ENCODE measurements at regions not wholly inside any gene's neighbourhood (a gene's known extent, or its start where the extent isn't known, plus 50 kb on each side); places are given as distances from the start of the nearest gene placed in this dataset.

DNA sequence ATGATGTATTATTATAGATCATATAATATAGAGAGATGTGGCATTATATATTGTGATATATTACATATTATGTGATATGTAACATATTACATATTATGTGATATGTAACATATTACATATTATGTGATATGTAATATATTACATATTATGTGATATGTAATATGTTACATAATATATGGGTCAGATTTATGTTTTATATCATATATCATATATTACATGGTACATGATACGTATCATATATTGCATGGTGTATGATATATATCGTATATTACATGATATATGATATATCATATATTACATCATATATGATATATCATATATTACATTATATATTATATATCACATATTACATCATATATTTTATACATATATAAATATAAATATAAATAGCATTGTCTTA, 164.1 kb upstream of the NEBL start:
- no peaks in the 10 kb centered on the region for H4K20me1 ChIP-seq (ENCODE audit: control insufficient read depth, insufficient read depth)
- ChIA-PET SMC1A (ENCODE audit: uncharacterized antibody, unreplicated experiment) (no interaction called here), POLR2A (no interaction called here), CTCF (no interaction called here), RAD21 (ENCODE audit: unreplicated experiment) (no interaction called here)
- no peak overlapping the region for H2AFZ ChIP-seq (ENCODE audit: control insufficient read depth, low read depth, low read length)
- WGBS (ENCODE audit: insufficient coverage, insufficient replicate concordance, low lambda C conversion rate, missing lambda C conversion rate): 50% methylated on average over 2 of the region's 2 CpGs
- no peak for FAIRE-seq
- no peak for ATAC-seq
- no peaks in the 10 kb centered on the region for H3K4me1 ChIP-seq (ENCODE audit: control insufficient read depth, insufficient read depth, low read length)
- intact Hi-C loops (cut with micrococcal nuclease; ENCODE audit: unreplicated experiment) (no loop called here), in situ Hi-C loops (cut with MboI) (no loop called here)
- no peak overlapping the region for H3K4me2 ChIP-seq (ENCODE audit: control insufficient read depth, insufficient read depth)
- H3K27me3 ChIP-seq (replicated peaks in 1 of 2; ENCODE audit: control insufficient read depth in 2 of 2, insufficient read depth in 2 of 2, low read length in 1 of 2): no peaks in the 10 kb centered on the region
- H3K79me2 ChIP-seq (ENCODE audit: control insufficient read depth, insufficient read depth, low read length): no peaks in the 10 kb centered on the region
- H3K4me3 ChIP-seq: no peak overlapping the region
- DNase-seq (ENCODE audit: low read depth, low spot score): no peak
- H3K9ac ChIP-seq (ENCODE audit: control insufficient read depth, insufficient read depth, low read length): no peak overlapping the region
- no peak overlapping the region for H3K27ac ChIP-seq (ENCODE audit: control insufficient read depth, insufficient read depth)
- BruUV-seq (replicated peaks): no TSS peak
- no peaks in the 10 kb centered on the region for H3K36me3 ChIP-seq (ENCODE audit: control insufficient read depth in 2 of 2, insufficient read depth in 2 of 2, low read length in 1 of 2)
- no peaks in the 10 kb centered on the region; the same call in 2 of the 3 replicates for H3K9me3 ChIP-seq (replicated peaks; ENCODE audit: control insufficient read depth, insufficient read depth, low read length)
- TF ChIP-seq POLR2AphosphoS2 (IDR thresholded peaks at IDR 0.05; ENCODE audit: low read depth, low read length): no peak
- TF ChIP-seq, protein P1, sequence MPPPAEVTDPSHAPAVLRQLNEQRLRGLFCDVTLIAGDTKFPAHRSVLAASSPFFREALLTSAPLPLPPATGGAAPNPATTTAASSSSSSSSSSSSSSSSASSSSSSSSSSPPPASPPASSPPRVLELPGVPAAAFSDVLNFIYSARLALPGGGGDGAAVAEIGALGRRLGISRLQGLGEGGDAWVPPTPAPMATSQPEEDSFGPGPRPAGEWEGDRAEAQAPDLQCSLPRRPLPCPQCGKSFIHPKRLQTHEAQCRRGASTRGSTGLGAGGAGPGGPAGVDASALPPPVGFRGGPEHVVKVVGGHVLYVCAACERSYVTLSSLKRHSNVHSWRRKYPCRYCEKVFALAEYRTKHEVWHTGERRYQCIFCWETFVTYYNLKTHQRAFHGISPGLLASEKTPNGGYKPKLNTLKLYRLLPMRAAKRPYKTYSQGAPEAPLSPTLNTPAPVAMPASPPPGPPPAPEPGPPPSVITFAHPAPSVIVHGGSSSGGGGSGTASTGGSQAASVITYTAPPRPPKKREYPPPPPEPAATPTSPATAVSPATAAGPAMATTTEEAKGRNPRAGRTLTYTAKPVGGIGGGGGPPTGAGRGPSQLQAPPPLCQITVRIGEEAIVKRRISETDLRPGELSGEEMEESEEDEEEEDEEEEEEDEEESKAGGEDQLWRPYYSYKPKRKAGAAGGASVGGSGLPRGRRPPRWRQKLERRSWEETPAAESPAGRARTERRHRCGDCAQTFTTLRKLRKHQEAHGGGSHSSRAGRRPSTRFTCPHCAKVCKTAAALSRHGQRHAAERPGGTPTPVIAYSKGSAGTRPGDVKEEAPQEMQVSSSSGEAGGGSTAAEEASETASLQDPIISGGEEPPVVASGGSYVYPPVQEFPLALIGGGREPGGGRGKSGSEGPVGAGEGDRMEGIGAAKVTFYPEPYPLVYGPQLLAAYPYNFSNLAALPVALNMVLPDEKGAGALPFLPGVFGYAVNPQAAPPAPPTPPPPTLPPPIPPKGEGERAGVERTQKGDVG (CRISPR knock-in tag; IDR thresholded peaks at IDR 0.05): no peak
- no peak for TF ChIP-seq RBBP5 (conservative IDR thresholded peaks at IDR 0.05)

DNA sequence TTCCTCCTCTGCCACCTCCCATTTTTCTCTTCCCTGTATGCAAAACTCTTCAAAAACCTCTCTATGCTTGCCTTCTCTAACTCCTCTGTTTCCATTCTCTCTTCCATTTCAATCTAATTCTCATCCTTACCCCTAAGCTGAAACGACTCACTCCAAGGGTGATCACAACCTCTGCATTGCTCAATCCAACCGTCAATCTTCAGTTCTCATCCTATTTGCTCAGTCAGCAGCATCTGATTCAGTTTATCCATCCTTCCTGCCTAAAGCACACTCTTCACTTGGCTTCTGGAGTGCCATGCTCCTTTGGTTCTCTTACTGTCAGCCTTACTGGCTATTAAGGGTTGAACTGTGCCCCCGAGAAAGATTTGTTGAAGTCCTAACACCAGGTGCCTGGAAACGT, 163.5 kb upstream of the NEBL start:
- SMC1A ChIA-PET (ENCODE audit: uncharacterized antibody, unreplicated experiment): no interaction called here
- H3K4me2 ChIP-seq (ENCODE audit: control insufficient read depth, insufficient read depth): no peak overlapping the region
- DNase-seq (ENCODE audit: low read depth, low spot score) (no peak), FAIRE-seq (no peak), ATAC-seq (no peak)
- in situ Hi-C loops (cut with MboI) (no loop called here), intact Hi-C loops (cut with micrococcal nuclease; ENCODE audit: unreplicated experiment) (no loop called here)
- H3K4me3 ChIP-seq: no peak overlapping the region
- CTCF ChIA-PET: no interaction called here
- no peaks in the 10 kb centered on the region; the same call in 2 of the 3 replicates for H3K9me3 ChIP-seq (replicated peaks; ENCODE audit: control insufficient read depth, insufficient read depth, low read length)
- H3K27me3 ChIP-seq (replicated peaks in 1 of 2; ENCODE audit: control insufficient read depth in 2 of 2, insufficient read depth in 2 of 2, low read length in 1 of 2): no peaks in the 10 kb centered on the region
- no peaks in the 10 kb centered on the region for H4K20me1 ChIP-seq (ENCODE audit: control insufficient read depth, insufficient read depth)
- no peaks in the 10 kb centered on the region for H3K36me3 ChIP-seq (ENCODE audit: control insufficient read depth in 2 of 2, insufficient read depth in 2 of 2, low read length in 1 of 2)
- POLR2A ChIA-PET: no interaction called here
- 19% methylated on average over 4 of the region's 4 CpGs for WGBS (ENCODE audit: insufficient coverage, insufficient replicate concordance, low lambda C conversion rate, missing lambda C conversion rate)
- no peak overlapping the region for H2AFZ ChIP-seq (ENCODE audit: control insufficient read depth, low read depth, low read length)
- BruUV-seq (replicated peaks): no TSS peak
- no peaks in the 10 kb centered on the region for H3K4me1 ChIP-seq (ENCODE audit: control insufficient read depth, insufficient read depth, low read length)
- H3K79me2 ChIP-seq (ENCODE audit: control insufficient read depth, insufficient read depth, low read length): no peaks in the 10 kb centered on the region
- no peak overlapping the region for H3K9ac ChIP-seq (ENCODE audit: control insufficient read depth, insufficient read depth, low read length)
- H3K27ac ChIP-seq (ENCODE audit: control insufficient read depth, insufficient read depth): no peak overlapping the region
- RAD21 ChIA-PET (ENCODE audit: unreplicated experiment): no interaction called here
- TF ChIP-seq ATF3 (IDR thresholded peaks at IDR 0.05; ENCODE audit: borderline replicate concordance, extremely low read depth, low read depth, low read length) (no peak), SUZ12 (IDR thresholded peaks at IDR 0.05; ENCODE audit: unreplicated experiment) (no peak), ZZZ3 (IDR thresholded peaks at IDR 0.05; ENCODE audit: control insufficient read depth, insufficient read length, low read depth) (no peak), HDAC2 (IDR thresholded peaks at IDR 0.05) (no peak), BCL3 (IDR thresholded peaks at IDR 0.05; ENCODE audit: borderline replicate concordance, insufficient read depth, low read depth, low read length, poor library complexity, severe bottlenecking) (no peak), IKZF1 (conservative IDR thresholded peaks at IDR 0.05) (no peak), ASH2L (IDR thresholded peaks at IDR 0.05; ENCODE audit: borderline replicate concordance, low read depth) (no peak), CREM (IDR thresholded peaks at IDR 0.05; ENCODE audit: low read depth) (no peak), MXI1 (IDR thresholded peaks at IDR 0.05; ENCODE audit: low read depth, low read length) (no peak)
